ENCODE measurements at regions not wholly inside any gene's neighbourhood (a gene's known extent, or its start where the extent isn't known, plus 50 kb on each side); places are given as distances from the start of the nearest gene placed in this dataset.

DNA sequence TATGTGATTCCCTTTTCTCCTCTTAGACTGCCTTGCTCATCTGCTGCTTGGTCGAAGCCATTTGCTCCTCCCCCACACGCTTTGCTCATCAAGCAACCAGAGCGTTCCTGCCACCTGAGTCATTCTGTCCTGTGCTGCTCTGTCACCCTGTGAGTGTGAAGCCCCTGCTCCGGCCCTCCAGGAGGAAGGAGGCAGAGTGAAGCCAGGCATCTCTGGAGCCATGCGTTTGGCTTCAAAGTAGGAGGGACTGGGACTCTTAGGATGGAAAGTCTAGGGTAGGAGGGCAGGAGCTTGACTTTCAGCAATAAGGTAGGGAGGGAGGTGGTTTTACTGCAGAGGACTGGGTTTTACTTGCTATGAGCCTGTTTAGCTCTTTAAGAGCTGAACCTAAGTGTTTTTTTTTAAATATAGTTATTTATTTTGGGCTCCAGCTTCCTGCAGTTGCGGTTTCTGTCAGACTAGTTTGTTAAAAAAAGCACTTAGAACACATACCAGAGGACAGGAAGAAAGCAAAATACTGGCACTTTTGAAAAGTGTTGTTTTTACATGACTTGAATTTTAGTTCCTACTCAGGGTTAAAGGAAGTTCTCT is 63.6 kb downstream of the SPINK2 start:
- Histone ChIP-seq H3K4me3 (ENCODE audit: low read depth in 1 of 2, low read length in 2 of 2) (peak overlapping the region in 1 of 2 experiments; percentile 44; a peak in 2 of 4 replicates), H4K20me1 (ENCODE audit: insufficient read depth, low read length) (no peaks in the 10 kb centered on the region), H2AFZ (ENCODE audit: low read depth, low read length) (peak overlapping the region; percentile 62), H3K4me2 (ENCODE audit: insufficient read depth, low read length) (peak overlapping the region; percentile 64), H3K36me3 (ENCODE audit: insufficient read depth, low read length) (no peaks in the 10 kb centered on the region), H3K79me2 (ENCODE audit: insufficient read depth, low read length) (no peaks in the 10 kb centered on the region), H3K9me3 (ENCODE audit: insufficient read depth, low read length, severe bottlenecking) (no peaks in the 10 kb centered on the region), H3K27ac (ENCODE audit: low read length) (peak overlapping the region; percentile 74), H3K9ac (ENCODE audit: low read depth, low read length) (peak overlapping the region; percentile 30), H3K4me1 (ENCODE audit: insufficient read depth, low read length) (peaks cover 26% of the 10 kb centered on the region), H3K27me3 (ENCODE audit: insufficient read depth, low read length, poor library complexity) (no peaks in the 10 kb centered on the region)
- DNase-seq (peak; percentile 60), ATAC-seq (ENCODE audit: insufficient read depth, low read depth) (peak; percentile 84)
- TF ChIP-seq EZH2 (IDR thresholded peaks at IDR 0.05; ENCODE audit: borderline replicate concordance, low read depth, low read length, severe bottlenecking): no peak
- TF ChIP-seq CTCF (IDR thresholded peaks at IDR 0.05; ENCODE audit: borderline replicate concordance, extremely low read depth, low read length, poor library complexity, severe bottlenecking): no peak

GRCh38 chr4:56757261-56757746 is 64.2 kb downstream of the SPINK2 start:
- peak overlapping the region; percentile 10; the same call in 1 of the 2 replicates for H3K9ac ChIP-seq (ENCODE audit: low read depth, low read length)
- no peaks in the 10 kb centered on the region for H3K27me3 ChIP-seq (ENCODE audit: insufficient read depth, low read length, poor library complexity)
- DNase-seq (peak; percentile 9), ATAC-seq (ENCODE audit: insufficient read depth, low read depth) (peak; percentile 16; the same call in 2 of the 3 replicates)
- TF ChIP-seq EZH2 (IDR thresholded peaks at IDR 0.05; ENCODE audit: borderline replicate concordance, low read depth, low read length, severe bottlenecking) (no peak), CTCF (IDR thresholded peaks at IDR 0.05; ENCODE audit: borderline replicate concordance, extremely low read depth, low read length, poor library complexity, severe bottlenecking) (peak; percentile 18)
- peaks cover 26% of the 10 kb centered on the region for H3K4me1 ChIP-seq (ENCODE audit: insufficient read depth, low read length)
- H3K9me3 ChIP-seq (ENCODE audit: insufficient read depth, low read length, severe bottlenecking): no peaks in the 10 kb centered on the region
- H4K20me1 ChIP-seq (ENCODE audit: insufficient read depth, low read length): no peaks in the 10 kb centered on the region
- H3K36me3 ChIP-seq (ENCODE audit: insufficient read depth, low read length): no peaks in the 10 kb centered on the region
- H3K4me2 ChIP-seq (ENCODE audit: insufficient read depth, low read length): peak overlapping the region; percentile 64
- 0 out of 2 replicates have a peak overlapping the region, but pooled peaks have one; percentile 41 for H2AFZ ChIP-seq (ENCODE audit: low read depth, low read length)
- H3K4me3 ChIP-seq (ENCODE audit: low read depth in 1 of 2, low read length in 2 of 2): peak overlapping the region in 1 of 2 experiments; percentile 13; a peak in 1 of 4 replicates
- H3K27ac ChIP-seq (ENCODE audit: low read length): peak overlapping the region; percentile 74
- no peaks in the 10 kb centered on the region for H3K79me2 ChIP-seq (ENCODE audit: insufficient read depth, low read length)

GRCh38 chr4:56755901-56756300 is 65.6 kb downstream of the SPINK2 start:
- ATAC-seq (ENCODE audit: insufficient read depth, low read depth) (no peak), DNase-seq (no peak)
- H3K79me2 ChIP-seq (ENCODE audit: insufficient read depth, low read length): no peaks in the 10 kb centered on the region
- H3K4me2 ChIP-seq (ENCODE audit: insufficient read depth, low read length): no peak overlapping the region
- H3K27ac ChIP-seq (ENCODE audit: low read length): no peak overlapping the region
- no peaks in the 10 kb centered on the region for H3K36me3 ChIP-seq (ENCODE audit: insufficient read depth, low read length)
- no peak for TF ChIP-seq EZH2 (IDR thresholded peaks at IDR 0.05; ENCODE audit: borderline replicate concordance, low read depth, low read length, severe bottlenecking)
- no peak for TF ChIP-seq CTCF (IDR thresholded peaks at IDR 0.05; ENCODE audit: borderline replicate concordance, extremely low read depth, low read length, poor library complexity, severe bottlenecking)
- no peaks in the 10 kb centered on the region for H3K27me3 ChIP-seq (ENCODE audit: insufficient read depth, low read length, poor library complexity)
- no peaks in the 10 kb centered on the region for H4K20me1 ChIP-seq (ENCODE audit: insufficient read depth, low read length)
- H3K9ac ChIP-seq (ENCODE audit: low read depth, low read length): no peak overlapping the region
- no peak overlapping the region for H2AFZ ChIP-seq (ENCODE audit: low read depth, low read length)
- H3K4me3 ChIP-seq (ENCODE audit: low read depth in 1 of 2, low read length in 2 of 2): no peak overlapping the region
- peaks cover 26% of the 10 kb centered on the region for H3K4me1 ChIP-seq (ENCODE audit: insufficient read depth, low read length)
- H3K9me3 ChIP-seq (ENCODE audit: insufficient read depth, low read length, severe bottlenecking): no peaks in the 10 kb centered on the region
